NT2/D1 (cell line): ENCODE measurements at regions not wholly inside any gene's neighbourhood (a gene's known extent, or its start where the extent isn't known, plus 50 kb on each side); places are given as distances from the start of the nearest gene placed in this dataset.

Source experiments
- SUZ12 ChIP-seq: IDR thresholded peaks from 2 replicates; pipeline ENCODE4 v1.6.1; 2011; ENCODE audit not compliant: insufficient read length, insufficient read depth; ENCODE audit errors: extremely low read depth
- YY1 ChIP-seq: IDR thresholded peaks from 2 replicates; pipeline ENCODE4 v1.6.1; 2011; ENCODE audit not compliant: insufficient read length, insufficient read depth
- ZNF274 ChIP-seq: IDR thresholded peaks from 2 replicates; pipeline ENCODE4 v1.6.1; 2011; ENCODE audit warnings: mild to moderate bottlenecking, low read depth, low read length

GRCh38 chr9:79165020-79165780, 406.6 kb upstream of the TLE4 start:
- TF ChIP-seq ZNF274 (no peak), SUZ12 (no peak), YY1 (no peak)
